K562 (cell line): ENCODE measurements at regions not wholly inside any gene's neighbourhood (a gene's known extent, or its start where the extent isn't known, plus 50 kb on each side); places are given as distances from the start of the nearest gene placed in this dataset.

Source experiments
- ATAC-seq: fragments of 200-7000 bp; cut with Tn5 transposase; 3 replicates; pipeline ENCODE4 v1.9.1; 2020; ENCODE audit warnings: moderate library complexity
- BruUV-seq: library from RNA; stranded (reverse); fragments of 400-500 nt; replicated peaks from 2 replicates; lab custom pipeline; 2021; lab: Mats Ljungman, UMichigan
- CTCF ChIA-PET: fragments of 300-600 bp; formaldehyde crosslinking; extraction: SDS; loops from one replicate; lab custom pipeline; 2021; ENCODE audit warnings: low intra/inter-chr PET ratio; lab: Yijun Ruan, JAX
- POLR2A ChIA-PET: fragments of 300-600, 350-650 bp; sonication (Branson Sonifier 250); formaldehyde crosslinking; extraction: SDS; loops from one replicate; lab custom pipeline; 2021; ENCODE audit warnings: antibody characterized with exemption, inconsistent platforms; lab: Yijun Ruan, JAX
- DNase-seq, 4 experiments: peaks; one replicate each; pipeline versions ENCODE4 v3.0.0 to v3.0.0-alpha.2; 2011 to 2018; ENCODE audit warnings: low spot score in 3 of 4, mixed read lengths in 3 of 4; ENCODE audit errors: extremely low read depth in 1 of 4
- FAIRE-seq: peaks from 2 replicates; lab custom pipeline; 2011; peaks lifted over from hg19 to GRCh38; lab: Jason Lieb, UNC
- H2AFZ ChIP-seq: 2 replicates; pipeline ENCODE4 v1.6.0; 2011; ENCODE audit warnings: low read depth, low read length, control low read depth, inconsistent platforms
- H3K27ac ChIP-seq: fragments of 200-600 bp; 3 replicates; pipeline ENCODE4 v1.8.0; 2011; ENCODE audit warnings: low read depth, mild to moderate bottlenecking, control low read depth, inconsistent platforms, low read length, moderate library complexity, mixed read lengths; ENCODE audit errors: extremely low read depth
- H3K27me3 ChIP-seq, 2 experiments: fragments of 300-600 bp in 1 of 2; 2 replicates in 1 of 2; 3 replicates in 1 of 2; pipeline versions ENCODE4 v1.6.0 to v1.8.0; 2011; ENCODE audit warnings: inconsistent platforms in 2 of 2, low read length in 2 of 2, mild to moderate bottlenecking in 1 of 2, mixed read lengths in 1 of 2, moderate library complexity in 1 of 2; ENCODE audit not compliant: control insufficient read depth in 2 of 2, insufficient read depth in 2 of 2
- H3K36me3 ChIP-seq: fragments of 300-600 bp; 3 replicates; pipeline ENCODE4 v1.8.0; 2011; ENCODE audit warnings: mild to moderate bottlenecking, low read length, inconsistent platforms; ENCODE audit not compliant: control insufficient read depth, insufficient read depth
- H3K4me1 ChIP-seq, 2 experiments: fragments of 200-600 bp in 1 of 2; replicated peaks in 1 of 2; 2 replicates in 1 of 2; 3 replicates in 1 of 2; pipeline versions ENCODE4 v1.5.1 to v1.8.0; 2011; ENCODE audit warnings: inconsistent platforms in 2 of 2, low read length in 2 of 2, mild to moderate bottlenecking in 1 of 2, mixed read lengths in 1 of 2, moderate library complexity in 1 of 2; ENCODE audit not compliant: control insufficient read depth in 2 of 2, insufficient read depth in 2 of 2
- H3K4me2 ChIP-seq: 2 replicates; pipeline ENCODE4 v1.6.1; 2011; ENCODE audit warnings: low read length, control low read depth, inconsistent platforms, mixed read lengths; ENCODE audit not compliant: insufficient read depth
- H3K4me3 ChIP-seq: fragments of 200-600 bp; sonication (generic), shearing (Covaris generic); 2 replicates; pipeline ENCODE4 v1.5.1; 2016; ENCODE audit warnings: control low read depth, inconsistent platforms
- H3K79me2 ChIP-seq: fragments of 200-600 bp; 3 replicates; pipeline ENCODE4 v1.8.0; 2011; ENCODE audit warnings: low read length, inconsistent platforms; ENCODE audit not compliant: control insufficient read depth, insufficient read depth
- H3K9ac ChIP-seq, 2 experiments: 2 replicates each; pipeline versions ENCODE4 v1.6.0 to v1.6.1; 2011; ENCODE audit warnings: low read depth in 2 of 2, low read length in 2 of 2, control low read depth in 1 of 2, inconsistent platforms in 1 of 2, mild to moderate bottlenecking in 1 of 2, mixed read lengths in 1 of 2; ENCODE audit not compliant: insufficient read depth in 1 of 2
- H3K9me1 ChIP-seq: one replicate; pipeline ENCODE4 v1.6.0; 2011; ENCODE audit warnings: inconsistent platforms, mild to moderate bottlenecking, low read length, moderate library complexity; ENCODE audit not compliant: control insufficient read depth, insufficient read depth
- H3K9me3 ChIP-seq: replicated peaks from 2 replicates; pipeline ENCODE4 v1.5.1; 2011; ENCODE audit warnings: low read depth, low read length, inconsistent platforms; ENCODE audit not compliant: control insufficient read depth, insufficient read depth
- H4K20me1 ChIP-seq: replicated peaks from 2 replicates; pipeline ENCODE4 v1.6.1; 2011; ENCODE audit warnings: low read length, inconsistent platforms, mixed read lengths; ENCODE audit not compliant: control insufficient read depth, insufficient read depth
- EWSR1 ChIP-seq: fragments of 450-650 bp; IDR thresholded peaks from 2 replicates; pipeline ENCODE4 v1.6.1; 2018; ENCODE audit warnings: borderline replicate concordance, mild to moderate bottlenecking, low read depth, moderate library complexity; ENCODE audit not compliant: partially characterized antibody
- JUND ChIP-seq, 2 experiments: IDR thresholded peaks; 2 replicates in 1 of 2; 3 replicates in 1 of 2; pipeline ENCODE4 v1.6.1; 2011; ENCODE audit warnings: borderline replicate concordance in 2 of 2, low read depth in 2 of 2, low read length in 2 of 2, improper control_type of control experiment in 1 of 2, missing biosample characterization in 1 of 2, missing genetic modification characterization in 1 of 2, missing genetic modification reagents in 1 of 2
- PHF21A ChIP-seq: fragments of 450-650 bp; IDR thresholded peaks from 2 replicates; pipeline ENCODE4 v1.6.1; 2017; ENCODE audit warnings: low read depth, borderline replicate concordance
- SNIP1 ChIP-seq: fragments of 450-650 bp; IDR thresholded peaks from 2 replicates; pipeline ENCODE4 v1.7.1; 2017; ENCODE audit warnings: low read depth, mild to moderate bottlenecking
- SOX6 ChIP-seq: fragments of 450-650 bp; IDR thresholded peaks from 2 replicates; pipeline ENCODE4 v1.6.1; 2014; ENCODE audit warnings: mild to moderate bottlenecking
- ZNF232 ChIP-seq: sonication (generic); formaldehyde crosslinking; IDR thresholded peaks from 2 replicates; pipeline ENCODE4 v1.8.0; 2022; ENCODE audit warnings: mild to moderate bottlenecking, missing genetic modification reagents
- WGBS: fragments of 100-300 bp; shearing (Covaris generic); methylation state at CpG from one replicate; pipeline ENCODE4 v1.1.6; 2016; ENCODE audit warnings: low coverage, mixed read lengths; ENCODE audit not compliant: insufficient coverage; ENCODE audit errors: missing lambda C conversion rate; 5-methylcytosine and 5-hydroxymethylcytosine counted together
- in situ Hi-C: fragments of 300-500 bp; cut with MboI; formaldehyde crosslinking; loops from 4 replicates; pipeline ENCODE4 v1.15.0; 2018; ENCODE audit warnings: inconsistent platforms, mixed read lengths
- intact Hi-C: fragments of 100-400 bp; cut with micrococcal nuclease; formaldehyde crosslinking; loops from 2 replicates; pipeline ENCODE4 v1.14.2; 2022
- TF ChIP-seq, protein P1 (sequence below): sonication (generic); formaldehyde crosslinking; IDR thresholded peaks from 2 replicates; pipeline ENCODE4 v1.8.1; 2022; ENCODE audit warnings: missing genetic modification reagents
- TF ChIP-seq, protein P2 (sequence below): fragments of 450-650 bp; formaldehyde crosslinking; IDR thresholded peaks from 2 replicates; pipeline ENCODE4 v1.4.0; 2020; ENCODE audit warnings: mild to moderate bottlenecking, moderate library complexity

DNA sequence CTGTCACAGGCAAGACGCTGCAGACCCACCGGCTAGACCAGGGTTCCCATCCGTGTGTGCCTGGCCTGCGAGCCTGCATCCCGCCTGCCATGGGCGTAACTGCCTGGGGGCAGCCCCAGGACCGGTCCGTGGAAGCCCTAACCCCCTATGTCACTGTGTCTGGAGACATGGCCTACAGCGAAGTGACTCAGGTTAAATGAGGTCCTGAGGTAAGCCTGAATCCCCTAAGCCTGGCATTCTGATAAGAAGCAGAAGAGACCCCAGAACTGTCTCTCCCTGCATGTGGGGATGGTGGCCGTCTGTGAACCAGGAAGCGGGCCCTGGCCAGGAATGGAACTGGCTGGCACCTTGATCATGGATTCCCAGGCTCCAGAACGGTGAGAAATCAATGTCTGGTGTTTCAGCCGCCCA is 570.1 kb downstream of the BRD1 start:
- no peak overlapping the region for H3K9ac ChIP-seq
- TF ChIP-seq, protein P1, sequence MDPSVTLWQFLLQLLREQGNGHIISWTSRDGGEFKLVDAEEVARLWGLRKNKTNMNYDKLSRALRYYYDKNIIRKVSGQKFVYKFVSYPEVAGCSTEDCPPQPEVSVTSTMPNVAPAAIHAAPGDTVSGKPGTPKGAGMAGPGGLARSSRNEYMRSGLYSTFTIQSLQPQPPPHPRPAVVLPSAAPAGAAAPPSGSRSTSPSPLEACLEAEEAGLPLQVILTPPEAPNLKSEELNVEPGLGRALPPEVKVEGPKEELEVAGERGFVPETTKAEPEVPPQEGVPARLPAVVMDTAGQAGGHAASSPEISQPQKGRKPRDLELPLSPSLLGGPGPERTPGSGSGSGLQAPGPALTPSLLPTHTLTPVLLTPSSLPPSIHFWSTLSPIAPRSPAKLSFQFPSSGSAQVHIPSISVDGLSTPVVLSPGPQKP (CRISPR knock-in tag) = no peak
- TF ChIP-seq SNIP1 (no peak), ZNF232 (CRISPR knock-in tag) (no peak), PHF21A (no peak), EWSR1 (no peak), JUND (IDR thresholded peaks at IDR 0.05; ENCODE audit: borderline replicate concordance, low read depth, low read length) (no peak), JUND (tag; IDR thresholded peaks at IDR 0.05; ENCODE audit: borderline replicate concordance, low read depth, low read length) (no peak), SOX6 (no peak)
- TF ChIP-seq, protein P2, sequence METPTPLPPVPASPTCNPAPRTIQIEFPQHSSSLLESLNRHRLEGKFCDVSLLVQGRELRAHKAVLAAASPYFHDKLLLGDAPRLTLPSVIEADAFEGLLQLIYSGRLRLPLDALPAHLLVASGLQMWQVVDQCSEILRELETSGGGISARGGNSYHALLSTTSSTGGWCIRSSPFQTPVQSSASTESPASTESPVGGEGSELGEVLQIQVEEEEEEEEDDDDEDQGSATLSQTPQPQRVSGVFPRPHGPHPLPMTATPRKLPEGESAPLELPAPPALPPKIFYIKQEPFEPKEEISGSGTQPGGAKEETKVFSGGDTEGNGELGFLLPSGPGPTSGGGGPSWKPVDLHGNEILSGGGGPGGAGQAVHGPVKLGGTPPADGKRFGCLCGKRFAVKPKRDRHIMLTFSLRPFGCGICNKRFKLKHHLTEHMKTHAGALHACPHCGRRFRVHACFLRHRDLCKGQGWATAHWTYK = no peak
- intact Hi-C loops (no loop called here), in situ Hi-C loops (no loop called here)
- BruUV-seq = no TSS peak
- H3K9me1 ChIP-seq = no peaks in the 10 kb centered on the region
- no peak for DNase-seq
- H3K27ac ChIP-seq = no peak overlapping the region
- no peaks in the 10 kb centered on the region for H3K36me3 ChIP-seq
- ChIA-PET POLR2A (interaction anchor here (0.6 kb wide), 1 partner anchor 30 kb away, joined by 4 read pairs; no protein-coding TSS in a partner anchor), CTCF (no interaction called here)
- no peak overlapping the region for H3K4me3 ChIP-seq
- H4K20me1 ChIP-seq = no peaks in the 10 kb centered on the region; the same call in 1 of the 2 replicates
- no peak overlapping the region for H3K4me2 ChIP-seq
- FAIRE-seq = no peak
- WGBS = 4% methylated on average over 12 of the region's 13 CpGs
- peaks cover 0 to 17% of the 10 kb centered on the region in 2 experiments; a peak in 3 of 5 replicates for H3K27me3 ChIP-seq
- H3K9me3 ChIP-seq = no peaks in the 10 kb centered on the region
- ATAC-seq = no peak
- no peak overlapping the region for H2AFZ ChIP-seq
- no peaks in the 10 kb centered on the region for H3K4me1 ChIP-seq
- H3K79me2 ChIP-seq = no peaks in the 10 kb centered on the region
